H1 (cell line): ENCODE measurements at regions not wholly inside any gene's neighbourhood (a gene's known extent, or its start where the extent isn't known, plus 50 kb on each side); places are given as distances from the start of the nearest gene placed in this dataset.

ENCODE experiments used
- SUZ12 ChIP-seq: fragments of 200-600 bp; sonication (generic); IDR thresholded peaks from 2 replicates; pipeline ENCODE4 v1.6.1; 2012; ENCODE audit warnings: mild to moderate bottlenecking, inconsistent platforms, low read length, moderate library complexity, mixed read lengths
- TEAD4 ChIP-seq: IDR thresholded peaks from 2 replicates; pipeline ENCODE4 v1.6.1; 2012; ENCODE audit warnings: low read depth, low read length, inconsistent platforms, mixed read lengths
- TF ChIP-seq, protein P1 (sequence below): fragments of 300-600 bp; sonication (generic); IDR thresholded peaks from 2 replicates; pipeline ENCODE4 v1.7.1; 2012; ENCODE audit warnings: low read length, moderate library complexity, mild to moderate bottlenecking, inconsistent platforms; ENCODE audit not compliant: insufficient replicate concordance

GRCh38 chr6:4192173-4192572, 56.8 kb upstream of the ECI2 start (continued):
- TF ChIP-seq, protein P1, sequence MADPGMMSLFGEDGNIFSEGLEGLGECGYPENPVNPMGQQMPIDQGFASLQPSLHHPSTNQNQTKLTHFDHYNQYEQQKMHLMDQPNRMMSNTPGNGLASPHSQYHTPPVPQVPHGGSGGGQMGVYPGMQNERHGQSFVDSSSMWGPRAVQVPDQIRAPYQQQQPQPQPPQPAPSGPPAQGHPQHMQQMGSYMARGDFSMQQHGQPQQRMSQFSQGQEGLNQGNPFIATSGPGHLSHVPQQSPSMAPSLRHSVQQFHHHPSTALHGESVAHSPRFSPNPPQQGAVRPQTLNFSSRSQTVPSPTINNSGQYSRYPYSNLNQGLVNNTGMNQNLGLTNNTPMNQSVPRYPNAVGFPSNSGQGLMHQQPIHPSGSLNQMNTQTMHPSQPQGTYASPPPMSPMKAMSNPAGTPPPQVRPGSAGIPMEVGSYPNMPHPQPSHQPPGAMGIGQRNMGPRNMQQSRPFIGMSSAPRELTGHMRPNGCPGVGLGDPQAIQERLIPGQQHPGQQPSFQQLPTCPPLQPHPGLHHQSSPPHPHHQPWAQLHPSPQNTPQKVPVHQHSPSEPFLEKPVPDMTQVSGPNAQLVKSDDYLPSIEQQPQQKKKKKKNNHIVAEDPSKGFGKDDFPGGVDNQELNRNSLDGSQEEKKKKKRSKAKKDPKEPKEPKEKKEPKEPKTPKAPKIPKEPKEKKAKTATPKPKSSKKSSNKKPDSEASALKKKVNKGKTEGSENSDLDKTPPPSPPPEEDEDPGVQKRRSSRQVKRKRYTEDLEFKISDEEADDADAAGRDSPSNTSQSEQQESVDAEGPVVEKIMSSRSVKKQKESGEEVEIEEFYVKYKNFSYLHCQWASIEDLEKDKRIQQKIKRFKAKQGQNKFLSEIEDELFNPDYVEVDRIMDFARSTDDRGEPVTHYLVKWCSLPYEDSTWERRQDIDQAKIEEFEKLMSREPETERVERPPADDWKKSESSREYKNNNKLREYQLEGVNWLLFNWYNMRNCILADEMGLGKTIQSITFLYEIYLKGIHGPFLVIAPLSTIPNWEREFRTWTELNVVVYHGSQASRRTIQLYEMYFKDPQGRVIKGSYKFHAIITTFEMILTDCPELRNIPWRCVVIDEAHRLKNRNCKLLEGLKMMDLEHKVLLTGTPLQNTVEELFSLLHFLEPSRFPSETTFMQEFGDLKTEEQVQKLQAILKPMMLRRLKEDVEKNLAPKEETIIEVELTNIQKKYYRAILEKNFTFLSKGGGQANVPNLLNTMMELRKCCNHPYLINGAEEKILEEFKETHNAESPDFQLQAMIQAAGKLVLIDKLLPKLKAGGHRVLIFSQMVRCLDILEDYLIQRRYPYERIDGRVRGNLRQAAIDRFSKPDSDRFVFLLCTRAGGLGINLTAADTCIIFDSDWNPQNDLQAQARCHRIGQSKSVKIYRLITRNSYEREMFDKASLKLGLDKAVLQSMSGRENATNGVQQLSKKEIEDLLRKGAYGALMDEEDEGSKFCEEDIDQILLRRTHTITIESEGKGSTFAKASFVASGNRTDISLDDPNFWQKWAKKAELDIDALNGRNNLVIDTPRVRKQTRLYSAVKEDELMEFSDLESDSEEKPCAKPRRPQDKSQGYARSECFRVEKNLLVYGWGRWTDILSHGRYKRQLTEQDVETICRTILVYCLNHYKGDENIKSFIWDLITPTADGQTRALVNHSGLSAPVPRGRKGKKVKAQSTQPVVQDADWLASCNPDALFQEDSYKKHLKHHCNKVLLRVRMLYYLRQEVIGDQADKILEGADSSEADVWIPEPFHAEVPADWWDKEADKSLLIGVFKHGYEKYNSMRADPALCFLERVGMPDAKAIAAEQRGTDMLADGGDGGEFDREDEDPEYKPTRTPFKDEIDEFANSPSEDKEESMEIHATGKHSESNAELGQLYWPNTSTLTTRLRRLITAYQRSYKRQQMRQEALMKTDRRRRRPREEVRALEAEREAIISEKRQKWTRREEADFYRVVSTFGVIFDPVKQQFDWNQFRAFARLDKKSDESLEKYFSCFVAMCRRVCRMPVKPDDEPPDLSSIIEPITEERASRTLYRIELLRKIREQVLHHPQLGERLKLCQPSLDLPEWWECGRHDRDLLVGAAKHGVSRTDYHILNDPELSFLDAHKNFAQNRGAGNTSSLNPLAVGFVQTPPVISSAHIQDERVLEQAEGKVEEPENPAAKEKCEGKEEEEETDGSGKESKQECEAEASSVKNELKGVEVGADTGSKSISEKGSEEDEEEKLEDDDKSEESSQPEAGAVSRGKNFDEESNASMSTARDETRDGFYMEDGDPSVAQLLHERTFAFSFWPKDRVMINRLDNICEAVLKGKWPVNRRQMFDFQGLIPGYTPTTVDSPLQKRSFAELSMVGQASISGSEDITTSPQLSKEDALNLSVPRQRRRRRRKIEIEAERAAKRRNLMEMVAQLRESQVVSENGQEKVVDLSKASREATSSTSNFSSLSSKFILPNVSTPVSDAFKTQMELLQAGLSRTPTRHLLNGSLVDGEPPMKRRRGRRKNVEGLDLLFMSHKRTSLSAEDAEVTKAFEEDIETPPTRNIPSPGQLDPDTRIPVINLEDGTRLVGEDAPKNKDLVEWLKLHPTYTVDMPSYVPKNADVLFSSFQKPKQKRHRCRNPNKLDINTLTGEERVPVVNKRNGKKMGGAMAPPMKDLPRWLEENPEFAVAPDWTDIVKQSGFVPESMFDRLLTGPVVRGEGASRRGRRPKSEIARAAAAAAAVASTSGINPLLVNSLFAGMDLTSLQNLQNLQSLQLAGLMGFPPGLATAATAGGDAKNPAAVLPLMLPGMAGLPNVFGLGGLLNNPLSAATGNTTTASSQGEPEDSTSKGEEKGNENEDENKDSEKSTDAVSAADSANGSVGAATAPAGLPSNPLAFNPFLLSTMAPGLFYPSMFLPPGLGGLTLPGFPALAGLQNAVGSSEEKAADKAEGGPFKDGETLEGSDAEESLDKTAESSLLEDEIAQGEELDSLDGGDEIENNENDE: no peak
- no peak for TF ChIP-seq TEAD4
- no peak for TF ChIP-seq SUZ12
